Mesenchymal stem cell (in vitro differentiated cells and primary cell): ENCODE measurements at regions not wholly inside any gene's neighbourhood (a gene's known extent, or its start where the extent isn't known, plus 50 kb on each side); places are given as distances from the start of the nearest gene placed in this dataset.

ENCODE experiments used
- DNase-seq: peaks from one replicate; pipeline ENCODE4 v3.0.0-alpha.2; 2013
- H2AFZ ChIP-seq: one replicate; pipeline ENCODE4 v1.6.1; 2013; ENCODE audit warnings: low read depth, mild to moderate bottlenecking, control low read depth, inconsistent platforms, low read length, moderate library complexity
- H2AK5ac ChIP-seq: 2 replicates; pipeline ENCODE4 v1.6.1; 2013; ENCODE audit warnings: low read length, moderate library complexity, mild to moderate bottlenecking, inconsistent platforms; ENCODE audit not compliant: severe bottlenecking
- H2BK120ac ChIP-seq: one replicate; pipeline ENCODE4 v1.6.1; 2013; ENCODE audit warnings: low read depth, mild to moderate bottlenecking, inconsistent platforms, low read length, moderate library complexity
- H2BK12ac ChIP-seq, 2 experiments: one replicate each; pipeline ENCODE4 v1.6.1; 2013; ENCODE audit warnings: inconsistent platforms in 2 of 2, low read length in 2 of 2, mild to moderate bottlenecking in 2 of 2, moderate library complexity in 2 of 2, control low read depth in 1 of 2
- H2BK15ac ChIP-seq: one replicate; pipeline ENCODE4 v1.6.1; 2013; ENCODE audit warnings: mild to moderate bottlenecking, low read depth, inconsistent platforms; ENCODE audit not compliant: poor library complexity, severe bottlenecking
- H2BK5ac ChIP-seq: 2 replicates; pipeline ENCODE4 v1.6.1; 2013; ENCODE audit warnings: low read depth, mild to moderate bottlenecking, low read length, control low read depth, inconsistent platforms; ENCODE audit not compliant: poor library complexity, severe bottlenecking
- H3K14ac ChIP-seq, 2 experiments: one replicate each; pipeline ENCODE4 v1.6.1; 2013; ENCODE audit warnings: inconsistent platforms in 2 of 2, low read length in 2 of 2, control low read depth in 1 of 2, mild to moderate bottlenecking in 1 of 2, moderate library complexity in 1 of 2
- H3K18ac ChIP-seq, 2 experiments: one replicate each; pipeline ENCODE4 v1.6.1; 2013; ENCODE audit warnings: inconsistent platforms in 2 of 2, low read length in 2 of 2, control low read depth in 1 of 2, low read depth in 1 of 2, mild to moderate bottlenecking in 1 of 2
- H3K23ac ChIP-seq, 2 experiments: one replicate each; pipeline ENCODE4 v1.6.1; 2013; ENCODE audit warnings: inconsistent platforms in 2 of 2, low read length in 2 of 2, mild to moderate bottlenecking in 2 of 2, moderate library complexity in 2 of 2, control low read depth in 1 of 2
- H3K27ac ChIP-seq: 2 replicates; pipeline ENCODE4 v1.5.1; 2013; ENCODE audit warnings: mild to moderate bottlenecking, moderate library complexity, low read length, control low read depth, inconsistent platforms; ENCODE audit not compliant: poor library complexity, severe bottlenecking
- H3K27me3 ChIP-seq, 2 experiments: 2 replicates each; pipeline versions ENCODE4 v1.6.1 to v1.7.0; 2013; ENCODE audit warnings: low read length in 2 of 2, mild to moderate bottlenecking in 2 of 2, moderate library complexity in 2 of 2, control low read depth in 1 of 2, inconsistent platforms in 1 of 2; ENCODE audit not compliant: control insufficient read depth in 1 of 2, insufficient read depth in 1 of 2
- H3K36me3 ChIP-seq, 2 experiments: 2 replicates each; pipeline versions ENCODE4 v1.6.1 to v1.7.0; 2013; ENCODE audit warnings: low read length in 2 of 2, control low read depth in 1 of 2, inconsistent platforms in 1 of 2, low read depth in 1 of 2, mild to moderate bottlenecking in 1 of 2; ENCODE audit not compliant: insufficient read depth in 2 of 2, control insufficient read depth in 1 of 2
- H3K4ac ChIP-seq, 2 experiments: one replicate each; pipeline ENCODE4 v1.6.1; 2013; ENCODE audit warnings: inconsistent platforms in 2 of 2, low read length in 2 of 2, mild to moderate bottlenecking in 2 of 2, moderate library complexity in 2 of 2, control low read depth in 1 of 2, low read depth in 1 of 2
- H3K4me1 ChIP-seq: 2 replicates; pipeline ENCODE4 v1.6.1; 2013; ENCODE audit warnings: low read depth, low read length, control low read depth; ENCODE audit not compliant: control insufficient read depth, insufficient read depth
- H3K4me2 ChIP-seq: 2 replicates; pipeline ENCODE4 v1.6.1; 2013; ENCODE audit warnings: low read length, mild to moderate bottlenecking, inconsistent platforms; ENCODE audit not compliant: poor library complexity, severe bottlenecking
- H3K4me3 ChIP-seq, 2 experiments: 2 replicates each; pipeline versions ENCODE4 v1.5.1 to v1.7.0; 2013; ENCODE audit warnings: low read length in 2 of 2, mild to moderate bottlenecking in 2 of 2, control low read depth in 1 of 2, low read depth in 1 of 2; ENCODE audit not compliant: insufficient read depth in 1 of 2
- H3K79me1 ChIP-seq: replicated peaks from 2 replicates; pipeline ENCODE4 v1.6.1; 2013; ENCODE audit warnings: mild to moderate bottlenecking, control low read depth, low read length, inconsistent platforms; ENCODE audit not compliant: poor library complexity, severe bottlenecking
- H3K9ac ChIP-seq: 2 replicates; pipeline ENCODE4 v1.7.0; 2013; ENCODE audit warnings: mild to moderate bottlenecking, low read length, moderate library complexity
- H3K9me3 ChIP-seq: 2 replicates; pipeline ENCODE4 v1.7.0; 2013; ENCODE audit warnings: mild to moderate bottlenecking, low read length; ENCODE audit not compliant: control insufficient read depth
- H4K8ac ChIP-seq: one replicate; pipeline ENCODE4 v1.6.1; 2013; ENCODE audit warnings: inconsistent platforms, mild to moderate bottlenecking, low read length, moderate library complexity
- H4K91ac ChIP-seq: one replicate; pipeline ENCODE4 v1.6.1; 2013; ENCODE audit warnings: mild to moderate bottlenecking, low read length, inconsistent platforms
- WGBS: methylation state at CpG from one replicate; pipeline ENCODE4 v1.1.7; 2013; ENCODE audit warnings: mixed read lengths; 5-methylcytosine and 5-hydroxymethylcytosine counted together

DNA sequence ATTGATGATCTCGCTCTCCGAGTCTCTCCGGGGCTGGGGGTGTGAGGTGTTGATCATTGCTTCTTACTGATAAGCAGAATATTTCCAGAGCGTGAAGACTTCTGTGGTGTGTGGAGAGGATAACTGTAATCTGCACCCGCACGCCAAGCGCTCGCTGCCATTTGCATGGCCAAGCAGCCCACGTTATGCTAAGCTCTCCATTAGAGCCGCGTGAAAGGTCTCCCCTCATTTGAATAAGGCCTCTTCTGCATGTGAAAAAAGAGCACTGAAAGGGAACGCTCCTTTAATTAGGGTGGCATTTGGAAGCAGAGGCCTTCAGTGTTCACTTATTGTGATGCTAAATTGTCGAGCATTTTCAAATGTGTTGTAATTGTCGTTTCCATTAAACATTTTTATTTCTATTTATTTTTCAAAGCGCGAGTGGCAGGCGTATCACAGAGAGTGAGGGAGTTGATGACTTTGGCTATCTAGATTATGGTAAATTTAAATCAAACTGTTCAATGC lies 163.6 kb upstream of the IRX2 start:
- Histone ChIP-seq H3K27ac (no peak overlapping the region), H3K4me3 (no peak overlapping the region), H3K4me1 (no peaks in the 10 kb centered on the region), H2BK5ac (no peak overlapping the region), H2AFZ (no peak overlapping the region), H3K9ac (no peak overlapping the region), H2BK12ac (no peak overlapping the region), H3K23ac (no peak overlapping the region), H3K14ac (no peak overlapping the region), H3K36me3 (no peaks in the 10 kb centered on the region), H4K8ac (no peak overlapping the region), H3K9me3 (peaks cover 8% of the 10 kb centered on the region), H4K91ac (no peak overlapping the region), H2BK15ac (no peak overlapping the region), H3K27me3 (no peaks in the 10 kb centered on the region), H3K4ac (no peak overlapping the region), H3K18ac (no peak overlapping the region), H2BK120ac (no peak overlapping the region), H3K79me1 (no peaks in the 10 kb centered on the region), H3K4me2 (no peak overlapping the region), H2AK5ac (no peak overlapping the region)
- WGBS = 42% methylated on average over 15 of the region's 17 CpGs
- no peak for DNase-seq

DNA sequence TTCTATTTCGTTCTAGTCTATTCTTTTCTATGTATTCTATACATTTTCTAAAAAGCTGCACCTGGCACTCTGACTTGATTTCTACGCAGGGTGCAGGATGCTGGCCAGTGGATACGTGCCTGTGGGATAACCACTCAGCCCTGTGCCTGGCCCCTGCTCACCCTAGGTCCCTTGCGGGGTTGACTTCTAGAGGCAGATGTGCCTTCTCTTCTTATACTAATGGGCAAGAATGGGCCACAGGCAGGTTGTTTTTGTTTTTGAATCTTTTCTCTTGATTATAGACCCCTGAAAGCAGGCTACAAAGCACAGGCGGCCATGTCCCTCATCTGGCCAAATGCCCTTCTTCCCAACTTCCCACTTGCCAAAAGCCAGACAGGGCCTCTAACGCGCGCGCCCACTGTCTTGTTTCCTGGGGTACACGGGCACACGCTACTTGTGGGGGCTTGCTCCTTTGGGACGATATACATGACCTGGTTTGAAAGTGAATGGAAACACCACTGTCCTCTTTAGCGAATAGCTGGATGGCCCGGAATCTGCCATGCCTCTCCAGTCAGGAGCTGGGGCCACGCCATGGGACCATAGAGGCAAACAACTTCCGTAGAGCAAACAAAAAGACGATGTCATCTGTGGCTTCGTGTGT lies 162.7 kb upstream of the IRX2 start:
- no peak overlapping the region for H2BK12ac ChIP-seq
- no peaks in the 10 kb centered on the region for H3K4me1 ChIP-seq
- 84% methylated on average over 15 of the region's 18 CpGs for WGBS
- H3K4me3 ChIP-seq = no peak overlapping the region
- no peak overlapping the region for H3K4me2 ChIP-seq
- no peak overlapping the region for H2BK120ac ChIP-seq
- no peak overlapping the region for H3K23ac ChIP-seq
- peaks cover 8% of the 10 kb centered on the region for H3K9me3 ChIP-seq
- no peak overlapping the region for H2BK5ac ChIP-seq
- H3K27ac ChIP-seq = no peak overlapping the region
- no peak overlapping the region for H3K4ac ChIP-seq
- no peak for DNase-seq
- no peak overlapping the region for H4K91ac ChIP-seq
- H3K79me1 ChIP-seq = no peaks in the 10 kb centered on the region
- no peak overlapping the region for H3K9ac ChIP-seq
- H2AFZ ChIP-seq = no peak overlapping the region
- H3K14ac ChIP-seq = no peak overlapping the region
- H3K27me3 ChIP-seq = no peaks in the 10 kb centered on the region
- H3K18ac ChIP-seq = no peak overlapping the region
- H4K8ac ChIP-seq = no peak overlapping the region
- H2AK5ac ChIP-seq = no peak overlapping the region
- no peak overlapping the region for H2BK15ac ChIP-seq
- H3K36me3 ChIP-seq = no peaks in the 10 kb centered on the region

- H2AK5ac ChIP-seq = no peak overlapping the region
- H2BK5ac ChIP-seq = no peak overlapping the region
- no peak overlapping the region for H3K4me3 ChIP-seq
- no peak overlapping the region for H4K8ac ChIP-seq
- H3K14ac ChIP-seq = no peak overlapping the region
- no peak overlapping the region for H2BK15ac ChIP-seq
- H3K4ac ChIP-seq = no peak overlapping the region
- H3K9me3 ChIP-seq = peaks cover 8% of the 10 kb centered on the region
- H3K4me1 ChIP-seq = no peaks in the 10 kb centered on the region
- H3K23ac ChIP-seq = no peak overlapping the region
- H3K36me3 ChIP-seq = no peaks in the 10 kb centered on the region
- H2AFZ ChIP-seq = no peak overlapping the region
- no peak overlapping the region for H3K4me2 ChIP-seq
- H3K27me3 ChIP-seq = no peaks in the 10 kb centered on the region
- H3K18ac ChIP-seq = no peak overlapping the region
- WGBS = 80% methylated on average over 7 of the region's 7 CpGs
- no peak overlapping the region for H3K9ac ChIP-seq
- H4K91ac ChIP-seq = no peak overlapping the region
- no peak overlapping the region for H2BK12ac ChIP-seq
- no peak overlapping the region for H2BK120ac ChIP-seq
- no peak for DNase-seq
- H3K27ac ChIP-seq = no peak overlapping the region
- no peaks in the 10 kb centered on the region for H3K79me1 ChIP-seq
Measured at GRCh38 chr5:2913281-2913680, 161.8 kb upstream of the IRX2 start.

DNA sequence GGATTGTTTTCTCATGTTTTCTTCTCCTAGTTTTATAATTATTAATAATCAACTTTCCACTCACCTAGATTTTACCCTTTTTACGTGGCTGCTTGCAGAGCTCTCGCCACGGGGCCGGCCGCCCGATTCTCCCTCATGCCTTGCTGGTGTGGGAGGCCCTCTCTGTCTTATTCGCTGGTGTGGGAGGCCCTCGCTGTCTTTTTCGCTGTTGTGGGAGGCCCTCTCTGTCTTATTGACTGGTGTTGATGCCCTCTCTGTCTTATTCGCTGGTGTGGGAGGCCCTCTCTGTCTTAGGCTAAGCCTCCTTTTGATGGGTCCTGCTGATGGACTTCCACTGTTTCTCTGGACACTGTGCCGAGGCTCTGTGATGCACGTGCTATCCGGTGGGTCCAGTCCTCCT lies 161.3 kb upstream of the IRX2 start:
- Histone ChIP-seq H3K4me1 (no peaks in the 10 kb centered on the region), H3K23ac (no peak overlapping the region), H2AK5ac (no peak overlapping the region), H3K4ac (no peak overlapping the region), H3K18ac (no peak overlapping the region), H3K9me3 (peaks cover 8% of the 10 kb centered on the region), H3K79me1 (no peaks in the 10 kb centered on the region), H4K91ac (no peak overlapping the region), H2AFZ (no peak overlapping the region), H3K4me3 (no peak overlapping the region), H2BK15ac (no peak overlapping the region), H2BK5ac (no peak overlapping the region), H3K36me3 (no peaks in the 10 kb centered on the region), H3K27me3 (no peaks in the 10 kb centered on the region), H2BK120ac (no peak overlapping the region), H3K4me2 (no peak overlapping the region), H2BK12ac (no peak overlapping the region), H4K8ac (no peak overlapping the region), H3K27ac (no peak overlapping the region), H3K9ac (no peak overlapping the region), H3K14ac (no peak overlapping the region)
- WGBS = 85% methylated on average over 13 of the region's 13 CpGs
- DNase-seq = no peak
